ENCODE measurements at regions not wholly inside any gene's neighbourhood (a gene's known extent, or its start where the extent isn't known, plus 50 kb on each side); places are given as distances from the start of the nearest gene placed in this dataset.

DNA sequence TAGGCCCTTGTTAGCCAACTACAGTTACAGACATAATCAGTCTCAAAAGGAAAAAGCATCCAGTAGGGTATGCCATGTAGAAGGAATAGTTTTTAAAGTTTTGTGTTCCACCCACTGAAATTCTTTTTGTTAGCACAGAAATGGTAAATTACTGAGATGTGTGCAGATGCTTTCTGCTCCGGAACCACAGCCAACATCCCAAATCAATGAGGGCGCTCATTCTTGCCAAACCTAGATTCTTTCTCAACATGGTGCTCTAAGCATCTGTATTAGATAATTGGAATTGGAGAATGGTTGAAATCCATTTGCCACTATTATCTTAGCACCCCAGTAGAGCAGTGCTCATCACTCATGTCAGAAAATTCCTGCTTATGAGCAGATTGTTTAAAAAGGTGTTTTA lies 127.8 kb downstream of the SEC61B start:
- Histone ChIP-seq H3K36me3 (ENCODE audit: control insufficient read depth in 2 of 2, extremely low read depth in 1 of 2, insufficient read depth in 1 of 2, low read length in 1 of 2) (no peaks in the 10 kb centered on the region), H3K27me3 (replicated peaks in 1 of 2; ENCODE audit: control insufficient read depth in 2 of 2, extremely low read depth in 1 of 2, insufficient read depth in 2 of 2, low read length in 1 of 2) (peaks cover 0 to 7% of the 10 kb centered on the region in 2 experiments), H3K9me3 (no peaks in the 10 kb centered on the region), H3K27ac (ENCODE audit: low read length) (no peak overlapping the region), H3K4me3 (ENCODE audit: control insufficient read depth in 1 of 2, extremely low read depth in 1 of 2, low read length in 1 of 2) (no peak overlapping the region), H3K4me1 (ENCODE audit: control insufficient read depth in 1 of 2, extremely low read depth in 1 of 2, insufficient read depth in 2 of 2, low read length in 2 of 2) (no peaks in the 10 kb centered on the region)
- Mint-ChIP-seq H3K27me3 (peaks cover 0 to 6% of the 10 kb centered on the region in 2 donors), H3K36me3 (no peaks in the 10 kb centered on the region), H3K4me1 (no peaks in the 10 kb centered on the region), H3K4me3 (no peak overlapping the region), H3K9me3 (no peaks in the 10 kb centered on the region), H3K27ac (no peak overlapping the region)
- ATAC-seq (replicated peaks in 1 of 4) (no peak), DNase-seq (no peak)
- ChIA-PET CTCF (no interaction called here), POLR2A (no interaction called here)
- WGBS (ENCODE audit: insufficient coverage), result no CpG with 5 or more reads among the region's 2 CpGs

DNA sequence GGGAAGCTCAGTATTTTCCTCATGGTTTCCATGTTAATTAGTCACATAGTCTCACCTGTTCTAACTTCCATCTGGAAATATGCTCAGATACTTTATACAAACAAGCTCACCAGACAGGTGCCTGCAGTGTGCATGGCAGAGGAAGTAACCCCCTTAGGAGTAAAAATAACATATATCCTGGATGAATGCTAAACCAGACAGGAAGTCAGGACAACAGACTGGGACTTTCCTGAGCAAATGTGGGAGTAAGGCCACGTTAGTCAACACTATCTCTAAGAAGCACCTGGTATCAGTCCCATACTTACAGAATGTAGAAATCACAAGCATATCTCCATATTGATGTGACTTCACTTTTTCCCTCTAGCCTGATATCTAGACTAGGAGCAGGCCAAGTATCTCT lies 128.4 kb downstream of the SEC61B start:
- H3K4me3 Mint-ChIP-seq, result no peak overlapping the region
- H3K36me3 Mint-ChIP-seq, result no peaks in the 10 kb centered on the region
- no peaks in the 10 kb centered on the region for H3K9me3 ChIP-seq
- no peak overlapping the region for H3K4me3 ChIP-seq (ENCODE audit: control insufficient read depth in 1 of 2, extremely low read depth in 1 of 2, low read length in 1 of 2)
- peaks cover 0 to 6% of the 10 kb centered on the region in 2 experiments for H3K27me3 ChIP-seq (replicated peaks in 1 of 2; ENCODE audit: control insufficient read depth in 2 of 2, extremely low read depth in 1 of 2, insufficient read depth in 2 of 2, low read length in 1 of 2)
- H3K4me1 Mint-ChIP-seq, result no peaks in the 10 kb centered on the region
- CTCF ChIA-PET, result no interaction called here
- POLR2A ChIA-PET, result no interaction called here
- no peak overlapping the region for H3K27ac ChIP-seq (ENCODE audit: low read length)
- peaks cover 2 to 5% of the 10 kb centered on the region in 2 donors for H3K27me3 Mint-ChIP-seq
- no peak for ATAC-seq (replicated peaks in 1 of 4)
- WGBS (ENCODE audit: insufficient coverage), result 0% methylated on average over 1 of the region's 1 CpG
- no peaks in the 10 kb centered on the region for H3K9me3 Mint-ChIP-seq
- no peaks in the 10 kb centered on the region for H3K4me1 ChIP-seq (ENCODE audit: control insufficient read depth in 1 of 2, extremely low read depth in 1 of 2, insufficient read depth in 2 of 2, low read length in 2 of 2)
- no peak overlapping the region for H3K27ac Mint-ChIP-seq
- DNase-seq, result no peak
- H3K36me3 ChIP-seq (ENCODE audit: control insufficient read depth in 2 of 2, extremely low read depth in 1 of 2, insufficient read depth in 1 of 2, low read length in 1 of 2), result no peaks in the 10 kb centered on the region

DNA sequence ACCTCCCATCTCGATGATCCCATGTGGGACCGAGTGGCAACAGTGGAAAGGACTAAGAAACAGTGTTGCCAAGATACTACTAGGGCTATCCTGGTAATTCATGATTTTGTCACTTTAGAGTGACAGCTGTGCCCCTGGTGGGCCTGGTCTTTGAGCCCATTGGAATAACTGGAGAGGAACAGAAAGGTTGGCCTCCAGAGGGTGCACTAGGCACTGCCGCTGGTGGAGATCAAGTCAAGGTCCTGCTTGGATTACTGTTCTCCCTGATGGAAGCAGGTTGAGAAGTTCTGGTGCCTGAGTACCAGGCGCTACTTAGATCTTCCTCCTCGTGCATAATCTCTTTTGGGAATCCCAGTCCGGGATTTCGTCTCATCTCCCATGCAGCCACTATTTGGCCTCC lies 129.6 kb downstream of the SEC61B start:
- H3K27me3 Mint-ChIP-seq, result peaks cover 9 to 11% of the 10 kb centered on the region in 2 donors
- DNase-seq, result no peak
- no peaks in the 10 kb centered on the region for H3K4me1 ChIP-seq (ENCODE audit: control insufficient read depth in 1 of 2, extremely low read depth in 1 of 2, insufficient read depth in 2 of 2, low read length in 2 of 2)
- no peak for ATAC-seq (replicated peaks in 1 of 4)
- 91% methylated on average over 7 of the region's 7 CpGs for WGBS (ENCODE audit: insufficient coverage)
- no peaks in the 10 kb centered on the region for H3K36me3 ChIP-seq (ENCODE audit: control insufficient read depth in 2 of 2, extremely low read depth in 1 of 2, insufficient read depth in 1 of 2, low read length in 1 of 2)
- ChIA-PET CTCF (no interaction called here), POLR2A (no interaction called here)
- no peak overlapping the region for H3K4me3 Mint-ChIP-seq
- H3K27ac ChIP-seq (ENCODE audit: low read length), result no peak overlapping the region
- H3K9me3 Mint-ChIP-seq, result no peaks in the 10 kb centered on the region
- H3K27me3 ChIP-seq (replicated peaks in 1 of 2; ENCODE audit: control insufficient read depth in 2 of 2, extremely low read depth in 1 of 2, insufficient read depth in 2 of 2, low read length in 1 of 2), result peaks cover 0 to 10% of the 10 kb centered on the region in 2 experiments
- no peaks in the 10 kb centered on the region for H3K36me3 Mint-ChIP-seq
- H3K4me1 Mint-ChIP-seq, result no peaks in the 10 kb centered on the region
- no peak overlapping the region for H3K27ac Mint-ChIP-seq
- H3K9me3 ChIP-seq, result no peaks in the 10 kb centered on the region
- H3K4me3 ChIP-seq (ENCODE audit: control insufficient read depth in 1 of 2, extremely low read depth in 1 of 2, low read length in 1 of 2), result no peak overlapping the region

DNA sequence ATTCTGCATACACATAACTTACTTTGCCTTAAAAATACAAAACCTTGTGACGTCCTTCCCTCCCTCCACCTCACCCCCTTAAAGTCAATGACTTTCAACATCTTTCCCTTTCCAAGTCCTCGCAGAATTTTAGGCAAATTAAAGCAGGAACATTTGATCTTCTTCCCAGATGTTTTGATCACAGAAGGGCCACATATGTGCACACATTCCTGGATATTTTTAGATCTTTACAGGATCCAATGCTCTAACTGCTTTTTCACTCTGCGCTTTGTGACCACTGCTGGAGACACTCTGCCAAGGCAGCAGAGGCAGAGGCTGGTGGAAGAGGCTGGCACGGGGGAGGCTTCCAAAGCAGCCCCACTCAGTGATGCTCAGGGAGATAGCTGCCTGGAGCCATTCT lies 130.7 kb downstream of the SEC61B start:
- no peaks in the 10 kb centered on the region for H3K4me1 Mint-ChIP-seq
- H3K9me3 Mint-ChIP-seq, result no peaks in the 10 kb centered on the region
- Histone ChIP-seq H3K27me3 (replicated peaks in 1 of 2; ENCODE audit: control insufficient read depth in 2 of 2, extremely low read depth in 1 of 2, insufficient read depth in 2 of 2, low read length in 1 of 2) (peaks cover 0 to 16% of the 10 kb centered on the region in 2 experiments), H3K27ac (ENCODE audit: low read length) (no peak overlapping the region), H3K4me1 (ENCODE audit: control insufficient read depth in 1 of 2, extremely low read depth in 1 of 2, insufficient read depth in 2 of 2, low read length in 2 of 2) (no peaks in the 10 kb centered on the region), H3K9me3 (no peaks in the 10 kb centered on the region), H3K36me3 (ENCODE audit: control insufficient read depth in 2 of 2, extremely low read depth in 1 of 2, insufficient read depth in 1 of 2, low read length in 1 of 2) (no peaks in the 10 kb centered on the region), H3K4me3 (ENCODE audit: control insufficient read depth in 1 of 2, extremely low read depth in 1 of 2, low read length in 1 of 2) (no peak overlapping the region)
- ChIA-PET POLR2A (no interaction called here), CTCF (no interaction called here)
- 79% methylated on average over 3 of the region's 4 CpGs for WGBS (ENCODE audit: insufficient coverage)
- H3K27ac Mint-ChIP-seq, result no peak overlapping the region
- H3K27me3 Mint-ChIP-seq, result peaks cover 9 to 11% of the 10 kb centered on the region in 2 donors
- H3K4me3 Mint-ChIP-seq, result no peak overlapping the region
- no peak for DNase-seq
- no peaks in the 10 kb centered on the region for H3K36me3 Mint-ChIP-seq
- no peak for ATAC-seq (replicated peaks in 1 of 4)

DNA sequence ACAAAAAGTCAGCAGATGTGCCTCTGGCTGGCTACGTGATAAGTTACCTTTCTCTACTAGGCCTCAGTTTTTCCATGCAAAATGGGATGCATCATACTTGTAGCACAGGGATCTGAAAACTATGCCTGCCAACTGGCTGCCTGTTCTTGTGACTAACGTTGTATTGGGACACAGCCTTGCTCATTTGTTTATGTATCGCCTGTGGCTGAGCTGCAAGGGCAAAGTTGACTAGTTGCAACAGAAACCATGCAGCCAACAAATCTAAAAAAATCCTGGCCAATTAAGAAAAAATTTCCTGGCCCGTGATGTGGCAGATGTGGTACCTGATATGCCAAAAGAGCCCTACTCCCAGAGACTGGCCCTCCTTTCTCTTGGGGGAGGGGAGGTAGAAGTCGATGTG lies 131.3 kb downstream of the SEC61B start:
- no peak overlapping the region for H3K4me3 Mint-ChIP-seq
- CTCF ChIA-PET, result no interaction called here
- no peaks in the 10 kb centered on the region for H3K9me3 Mint-ChIP-seq
- no peak for DNase-seq
- no peaks in the 10 kb centered on the region for H3K4me1 ChIP-seq (ENCODE audit: control insufficient read depth in 1 of 2, extremely low read depth in 1 of 2, insufficient read depth in 2 of 2, low read length in 2 of 2)
- H3K27ac ChIP-seq (ENCODE audit: low read length), result no peak overlapping the region
- POLR2A ChIA-PET, result no interaction called here
- H3K4me3 ChIP-seq (ENCODE audit: control insufficient read depth in 1 of 2, extremely low read depth in 1 of 2, low read length in 1 of 2), result no peak overlapping the region
- H3K9me3 ChIP-seq, result no peaks in the 10 kb centered on the region
- ATAC-seq (replicated peaks in 1 of 4), result no peak
- peaks cover 12 to 14% of the 10 kb centered on the region in 2 donors for H3K27me3 Mint-ChIP-seq
- peaks cover 0 to 16% of the 10 kb centered on the region in 2 experiments for H3K27me3 ChIP-seq (replicated peaks in 1 of 2; ENCODE audit: control insufficient read depth in 2 of 2, extremely low read depth in 1 of 2, insufficient read depth in 2 of 2, low read length in 1 of 2)
- H3K4me1 Mint-ChIP-seq, result no peaks in the 10 kb centered on the region
- H3K36me3 Mint-ChIP-seq, result no peaks in the 10 kb centered on the region
- no peak overlapping the region for H3K27ac Mint-ChIP-seq
- no peaks in the 10 kb centered on the region for H3K36me3 ChIP-seq (ENCODE audit: control insufficient read depth in 2 of 2, extremely low read depth in 1 of 2, insufficient read depth in 1 of 2, low read length in 1 of 2)
- WGBS (ENCODE audit: insufficient coverage), result 81% methylated on average over 3 of the region's 5 CpGs

DNA sequence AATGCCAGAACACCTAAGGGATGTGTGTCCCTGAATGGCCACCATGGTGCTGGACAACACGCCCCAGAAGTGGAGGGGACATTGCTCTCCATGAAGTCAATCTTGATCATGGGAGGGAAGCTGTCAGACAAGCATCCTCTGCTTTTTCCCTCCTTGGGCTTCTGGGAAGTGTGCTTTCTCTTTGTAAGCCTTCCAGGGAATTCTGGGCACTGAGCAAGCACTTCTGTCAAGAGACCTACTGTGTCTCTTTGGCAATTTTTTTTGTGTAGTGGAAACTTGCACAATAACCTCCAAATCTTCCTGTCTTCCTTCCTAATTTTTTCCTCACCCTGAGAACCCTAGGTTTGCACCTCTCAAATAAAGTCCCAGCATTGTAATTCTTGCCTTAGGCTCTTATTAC lies 132.0 kb downstream of the SEC61B start:
- H3K27ac Mint-ChIP-seq, result no peak overlapping the region
- H3K9me3 Mint-ChIP-seq, result no peaks in the 10 kb centered on the region
- Histone ChIP-seq H3K27ac (ENCODE audit: low read length) (no peak overlapping the region), H3K27me3 (replicated peaks in 1 of 2; ENCODE audit: control insufficient read depth in 2 of 2, extremely low read depth in 1 of 2, insufficient read depth in 2 of 2, low read length in 1 of 2) (peaks cover 0 to 19% of the 10 kb centered on the region in 2 experiments), H3K36me3 (ENCODE audit: control insufficient read depth in 2 of 2, extremely low read depth in 1 of 2, insufficient read depth in 1 of 2, low read length in 1 of 2) (no peaks in the 10 kb centered on the region), H3K4me3 (ENCODE audit: control insufficient read depth in 1 of 2, extremely low read depth in 1 of 2, low read length in 1 of 2) (no peak overlapping the region), H3K9me3 (no peaks in the 10 kb centered on the region), H3K4me1 (ENCODE audit: control insufficient read depth in 1 of 2, extremely low read depth in 1 of 2, insufficient read depth in 2 of 2, low read length in 2 of 2) (no peaks in the 10 kb centered on the region)
- POLR2A ChIA-PET, result no interaction called here
- H3K27me3 Mint-ChIP-seq, result peaks cover 16% of the 10 kb centered on the region in 2 donors
- H3K36me3 Mint-ChIP-seq, result no peaks in the 10 kb centered on the region
- DNase-seq (no peak), ATAC-seq (replicated peaks in 1 of 4) (no peak)
- no peak overlapping the region for H3K4me3 Mint-ChIP-seq
- CTCF ChIA-PET, result no interaction called here
- WGBS (ENCODE audit: insufficient coverage), result 100% methylated on average over 1 of the region's 1 CpG
- H3K4me1 Mint-ChIP-seq, result no peaks in the 10 kb centered on the region

DNA sequence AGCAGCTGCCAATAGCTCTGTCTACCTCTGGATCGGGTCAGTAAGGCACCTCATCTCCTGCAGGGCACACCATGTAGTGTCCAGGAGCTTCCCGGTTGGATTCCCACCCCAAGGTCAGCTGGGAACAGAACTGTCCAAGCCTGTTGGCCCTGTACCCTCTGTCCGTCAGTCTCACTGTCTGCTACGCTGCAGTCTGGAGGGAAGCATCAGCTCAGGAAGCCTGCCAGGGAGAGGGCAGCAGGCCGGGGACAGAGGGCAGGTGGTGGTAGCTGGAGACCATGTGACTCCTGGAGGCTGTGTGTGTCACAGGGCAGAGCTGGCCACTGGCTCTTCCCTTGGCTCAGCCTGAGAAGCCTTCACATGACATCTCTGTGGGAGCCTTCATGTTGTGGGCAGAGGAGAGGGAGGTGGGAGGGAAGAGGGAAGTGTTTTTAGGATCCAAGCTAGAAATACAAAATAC lies 134.5 kb downstream of the SEC61B start:
- Mint-ChIP-seq H3K9me3 (no peaks in the 10 kb centered on the region), H3K4me1 (peaks cover 0 to 1% (median 0%) of the 10 kb centered on the region in 3 donors), H3K36me3 (no peaks in the 10 kb centered on the region), H3K27me3 (peaks cover 25 to 34% of the 10 kb centered on the region in 2 donors), H3K4me3 (no peak overlapping the region), H3K27ac (no peak overlapping the region)
- Histone ChIP-seq H3K27ac (ENCODE audit: low read length) (no peak overlapping the region), H3K36me3 (ENCODE audit: control insufficient read depth in 2 of 2, extremely low read depth in 1 of 2, insufficient read depth in 1 of 2, low read length in 1 of 2) (no peaks in the 10 kb centered on the region), H3K27me3 (replicated peaks in 1 of 2; ENCODE audit: control insufficient read depth in 2 of 2, extremely low read depth in 1 of 2, insufficient read depth in 2 of 2, low read length in 1 of 2) (peaks cover 2 to 34% of the 10 kb centered on the region in 2 experiments), H3K9me3 (no peaks in the 10 kb centered on the region), H3K4me3 (ENCODE audit: control insufficient read depth in 1 of 2, extremely low read depth in 1 of 2, low read length in 1 of 2) (no peak overlapping the region), H3K4me1 (ENCODE audit: control insufficient read depth in 1 of 2, extremely low read depth in 1 of 2, insufficient read depth in 2 of 2, low read length in 2 of 2) (no peaks in the 10 kb centered on the region)
- CTCF ChIA-PET, result no interaction called here
- DNase-seq, result no peak
- ATAC-seq (replicated peaks in 1 of 4), result no peak
- POLR2A ChIA-PET, result no interaction called here
- WGBS (ENCODE audit: insufficient coverage), result 71% methylated on average over 5 of the region's 5 CpGs
